Vagina (tissue), 2 donors: ENCODE measurements at regions not wholly inside any gene's neighbourhood (a gene's known extent, or its start where the extent isn't known, plus 50 kb on each side); places are given as distances from the start of the nearest gene placed in this dataset.

Experiments used
- DNase-seq, 2 donors: peaks; one replicate each; pipeline ENCODE4 v3.0.0-alpha.2; 2017; ENCODE audit errors: extremely low spot score in 2 of 2
- H3K27ac ChIP-seq: fragments of 200-600 bp; sonication (generic); one replicate; pipeline ENCODE4 v1.5.1; 2019
- H3K27me3 ChIP-seq: fragments of 200-600 bp; sonication (generic); one replicate; pipeline ENCODE4 v1.5.1; 2019
- H3K36me3 ChIP-seq, 2 donors: fragments of 200-600 bp; sonication (generic); one replicate each; pipeline ENCODE4 v1.5.1; 2017 to 2019
- H3K4me1 ChIP-seq: fragments of 200-600 bp; sonication (generic); one replicate; pipeline ENCODE4 v1.5.1; 2019
- H3K4me3 ChIP-seq, 2 donors: fragments of 200-600 bp; sonication (generic); 1 replicate in 1 of 2; 2 replicates in 1 of 2; pipeline ENCODE4 v1.5.1; 2016 to 2019
- H3K9me3 ChIP-seq: fragments of 200-600 bp; sonication (generic); one replicate; pipeline ENCODE4 v1.5.1; 2019
- POLR2A ChIP-seq, 2 donors: fragments of 450-650 bp; IDR thresholded peaks; one replicate each; pipeline ENCODE4 v1.6.1; 2017; ENCODE audit warnings: antibody characterized with exemption in 2 of 2, mild to moderate bottlenecking in 2 of 2, moderate library complexity in 2 of 2
- POLR2AphosphoS5 ChIP-seq, 2 donors: sonication (generic); formaldehyde crosslinking; IDR thresholded peaks; one replicate each; pipeline ENCODE4 v1.9.0; 2017; ENCODE audit warnings: antibody characterized with exemption in 2 of 2, mild to moderate bottlenecking in 2 of 2, low read depth in 1 of 2; ENCODE audit not compliant: insufficient read depth in 1 of 2
- intact Hi-C: fragments of 100-400 bp; cut with DNase I; formaldehyde crosslinking; loops from one replicate; pipeline ENCODE4 v1.15.1; 2023
- TF ChIP-seq, protein P1 (sequence below), 3 experiments: fragments of 450-650 bp in 2 of 3; fragments of 200-600 bp in 1 of 3; sonication (generic) in 1 of 3; IDR thresholded peaks; one replicate each; pipeline ENCODE4 v1.5.1; 2017 to 2019; ENCODE audit warnings: antibody characterized with exemption in 3 of 3, mild to moderate bottlenecking in 2 of 3, moderate library complexity in 2 of 3

DNA sequence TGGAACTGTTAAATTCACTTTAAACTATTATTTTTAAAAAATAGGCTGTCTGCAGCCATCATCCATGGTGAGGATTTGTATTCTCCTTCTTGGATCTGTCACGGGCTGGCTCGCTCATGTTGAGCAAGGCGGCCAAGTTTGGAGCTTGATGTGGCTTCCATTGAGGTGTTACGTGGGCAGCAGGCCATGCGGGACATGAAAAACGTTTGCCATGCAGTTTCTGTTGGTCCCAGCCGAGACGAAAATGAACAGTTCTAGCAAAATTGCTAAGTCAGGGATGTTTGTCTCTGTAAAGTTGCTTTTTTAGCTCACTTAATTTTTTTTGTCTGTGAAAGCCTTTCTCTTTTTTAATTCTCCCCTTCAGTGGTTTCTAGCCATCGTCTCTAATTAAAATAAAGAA, 70.2 kb upstream of the MGAT5 start:
- Histone ChIP-seq H3K9me3 (no peaks in the 10 kb centered on the region), H3K4me1 (peaks cover 21% of the 10 kb centered on the region), H3K36me3 (no peaks in the 10 kb centered on the region), H3K4me3 (no peak overlapping the region), H3K27ac (no peak overlapping the region), H3K27me3 (no peaks in the 10 kb centered on the region)
- no peak for DNase-seq
- intact Hi-C loops, result no loop called here
- TF ChIP-seq POLR2AphosphoS5 (IDR thresholded peaks at IDR 0.05; ENCODE audit: insufficient read depth in 1 of 2, low read depth in 1 of 2) (no peak), POLR2A (IDR thresholded peaks at IDR 0.05) (no peak)
- TF ChIP-seq, protein P1, sequence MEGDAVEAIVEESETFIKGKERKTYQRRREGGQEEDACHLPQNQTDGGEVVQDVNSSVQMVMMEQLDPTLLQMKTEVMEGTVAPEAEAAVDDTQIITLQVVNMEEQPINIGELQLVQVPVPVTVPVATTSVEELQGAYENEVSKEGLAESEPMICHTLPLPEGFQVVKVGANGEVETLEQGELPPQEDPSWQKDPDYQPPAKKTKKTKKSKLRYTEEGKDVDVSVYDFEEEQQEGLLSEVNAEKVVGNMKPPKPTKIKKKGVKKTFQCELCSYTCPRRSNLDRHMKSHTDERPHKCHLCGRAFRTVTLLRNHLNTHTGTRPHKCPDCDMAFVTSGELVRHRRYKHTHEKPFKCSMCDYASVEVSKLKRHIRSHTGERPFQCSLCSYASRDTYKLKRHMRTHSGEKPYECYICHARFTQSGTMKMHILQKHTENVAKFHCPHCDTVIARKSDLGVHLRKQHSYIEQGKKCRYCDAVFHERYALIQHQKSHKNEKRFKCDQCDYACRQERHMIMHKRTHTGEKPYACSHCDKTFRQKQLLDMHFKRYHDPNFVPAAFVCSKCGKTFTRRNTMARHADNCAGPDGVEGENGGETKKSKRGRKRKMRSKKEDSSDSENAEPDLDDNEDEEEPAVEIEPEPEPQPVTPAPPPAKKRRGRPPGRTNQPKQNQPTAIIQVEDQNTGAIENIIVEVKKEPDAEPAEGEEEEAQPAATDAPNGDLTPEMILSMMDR (IDR thresholded peaks at IDR 0.05), result no peak

DNA sequence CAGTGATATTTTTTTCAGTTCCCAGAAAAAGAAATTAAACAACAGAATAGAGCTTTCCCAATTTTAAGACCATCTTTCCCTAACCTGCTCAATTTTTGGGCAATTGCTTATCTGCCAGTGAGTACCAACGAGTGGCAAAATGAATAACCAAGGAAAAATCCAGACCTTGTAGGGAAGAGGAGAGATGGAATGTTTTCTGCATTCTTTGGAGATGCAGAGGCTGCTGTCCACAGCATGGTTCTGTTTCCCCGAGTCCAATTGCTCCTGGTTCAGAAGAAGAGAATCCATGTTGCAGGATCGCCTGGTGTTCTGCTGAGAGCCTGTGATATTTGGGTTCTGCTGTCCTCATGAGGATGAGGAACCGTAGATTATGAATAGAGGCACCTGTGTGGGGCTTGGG, 68.2 kb upstream of the MGAT5 start:
- no peak for DNase-seq
- no peaks in the 10 kb centered on the region for H3K27me3 ChIP-seq
- no peaks in the 10 kb centered on the region for H3K36me3 ChIP-seq
- no peak for TF ChIP-seq POLR2AphosphoS5 (IDR thresholded peaks at IDR 0.05; ENCODE audit: insufficient read depth in 1 of 2, low read depth in 1 of 2)
- TF ChIP-seq POLR2A (IDR thresholded peaks at IDR 0.05), result no peak
- TF ChIP-seq, protein P1 (IDR thresholded peaks at IDR 0.05), result no peak
- peaks cover 10% of the 10 kb centered on the region for H3K4me1 ChIP-seq
- intact Hi-C loops, result no loop called here
- H3K4me3 ChIP-seq, result no peak overlapping the region
- no peaks in the 10 kb centered on the region for H3K9me3 ChIP-seq
- no peak overlapping the region for H3K27ac ChIP-seq

DNA sequence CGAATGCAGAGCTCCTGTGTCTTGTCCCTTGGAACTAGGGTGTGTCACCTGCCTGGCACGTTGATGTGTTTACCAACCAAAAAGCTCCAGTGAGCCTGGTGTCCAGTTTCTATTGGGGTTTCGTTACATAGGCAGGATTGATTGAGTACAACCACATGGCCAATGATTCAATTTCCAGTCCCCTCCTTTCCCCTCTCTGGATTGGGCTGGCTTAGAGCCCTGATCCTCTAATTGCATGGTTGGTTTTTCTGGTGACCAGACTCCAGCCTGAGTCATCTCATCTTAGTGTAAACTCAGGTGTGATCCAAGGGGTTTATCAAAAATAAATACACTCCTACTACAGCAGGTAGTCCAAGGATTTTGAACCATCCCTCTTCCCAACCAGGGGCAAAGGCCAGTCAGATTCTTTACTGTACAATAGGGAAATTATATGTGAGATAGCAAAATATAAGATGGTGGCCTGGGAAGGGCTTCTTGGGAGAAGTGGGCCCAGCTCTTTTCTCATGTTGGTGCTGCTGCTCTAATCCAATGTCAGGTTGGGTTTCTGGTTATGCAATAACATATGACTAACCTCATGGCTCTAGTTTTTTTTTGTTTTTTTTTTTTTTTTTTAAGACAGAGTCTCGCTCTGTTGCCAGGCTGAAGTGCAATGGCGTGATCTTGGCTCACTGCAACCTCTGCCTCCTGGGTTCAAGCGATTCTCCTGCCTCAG, 64.7 kb upstream of the MGAT5 start:
- H3K36me3 ChIP-seq, result no peaks in the 10 kb centered on the region
- H3K27ac ChIP-seq, result no peak overlapping the region
- no peaks in the 10 kb centered on the region for H3K27me3 ChIP-seq
- no peaks in the 10 kb centered on the region for H3K9me3 ChIP-seq
- intact Hi-C loops, result no loop called here
- no peak overlapping the region for H3K4me3 ChIP-seq
- peaks cover 26% of the 10 kb centered on the region for H3K4me1 ChIP-seq
- no peak for DNase-seq
- no peak for TF ChIP-seq POLR2A (IDR thresholded peaks at IDR 0.05)
- TF ChIP-seq, protein P1 (IDR thresholded peaks at IDR 0.05), result no peak
- peak in 1 of 2 donors; percentile 27 for TF ChIP-seq POLR2AphosphoS5 (IDR thresholded peaks at IDR 0.05; ENCODE audit: insufficient read depth in 1 of 2, low read depth in 1 of 2)

DNA sequence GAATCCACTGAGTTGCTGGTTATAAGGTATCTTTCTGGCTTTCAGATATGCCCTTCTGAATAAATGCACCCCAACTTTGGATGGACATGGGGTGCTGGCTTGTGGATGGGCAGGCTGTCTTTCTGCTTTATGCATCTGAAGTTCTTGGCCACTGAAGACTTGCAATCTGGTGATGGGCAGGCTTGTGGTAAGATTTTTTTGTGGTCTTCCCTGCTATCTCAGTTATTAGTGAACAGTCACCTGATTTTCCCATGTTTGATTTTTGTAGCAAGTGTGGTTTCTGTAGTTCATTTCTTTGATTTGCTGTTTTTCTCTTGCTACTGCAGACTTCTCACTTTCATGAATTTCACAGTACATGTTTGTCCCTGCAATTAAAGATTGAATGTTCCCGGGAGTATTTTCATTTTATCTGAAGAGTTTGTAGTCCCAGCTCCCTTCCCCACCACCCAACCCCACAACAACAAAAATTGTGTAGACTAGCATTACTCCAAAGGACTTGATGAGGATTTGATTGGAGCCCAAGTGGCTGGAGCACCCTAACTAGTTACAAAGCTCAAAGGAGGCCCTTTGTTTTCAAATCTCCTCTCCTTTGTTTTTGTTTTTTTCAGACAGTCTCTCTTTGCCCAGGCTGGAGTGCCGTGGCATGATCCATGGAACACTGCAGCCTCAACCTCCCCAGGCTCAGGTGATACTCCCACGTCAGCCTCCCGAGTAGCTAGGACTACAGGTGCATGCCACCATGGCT, 63.6 kb upstream of the MGAT5 start:
- Histone ChIP-seq H3K27me3 (no peaks in the 10 kb centered on the region), H3K27ac (no peak overlapping the region), H3K9me3 (no peaks in the 10 kb centered on the region)

More for the DNA sequence above, 63.6 kb upstream of the MGAT5 start:
- intact Hi-C loops, result no loop called here
- DNase-seq, result no peak
- no peak for TF ChIP-seq POLR2A (IDR thresholded peaks at IDR 0.05)
- TF ChIP-seq POLR2AphosphoS5 (IDR thresholded peaks at IDR 0.05; ENCODE audit: insufficient read depth in 1 of 2, low read depth in 1 of 2), result no peak
- TF ChIP-seq, protein P1 (IDR thresholded peaks at IDR 0.05), result no peak
- Histone ChIP-seq H3K4me3 (no peak overlapping the region), H3K4me1 (peaks cover 28% of the 10 kb centered on the region), H3K36me3 (no peaks in the 10 kb centered on the region)
